Thyroid gland (tissue), 4 donors: ENCODE measurements at regions not wholly inside any gene's neighbourhood (a gene's known extent, or its start where the extent isn't known, plus 50 kb on each side); places are given as distances from the start of the nearest gene placed in this dataset.

Source experiments
- POLR2A ChIP-seq, 2 donors: fragments of 450-650 bp; IDR thresholded peaks; one replicate each; pipeline ENCODE4 v1.6.1; 2017; ENCODE audit warnings: antibody characterized with exemption in 2 of 2, mild to moderate bottlenecking in 2 of 2, moderate library complexity in 1 of 2
- TF ChIP-seq, protein P1 (sequence below), 6 experiments: fragments of 200-600 bp in 3 of 6; fragments of 450-650 bp in 3 of 6; sonication (generic) in 3 of 6; IDR thresholded peaks; one replicate each; pipeline ENCODE4 v1.5.1; 2016 to 2019; ENCODE audit warnings: antibody characterized with exemption in 6 of 6, mild to moderate bottlenecking in 2 of 6, inconsistent platforms in 1 of 6, moderate library complexity in 1 of 6

DNA sequence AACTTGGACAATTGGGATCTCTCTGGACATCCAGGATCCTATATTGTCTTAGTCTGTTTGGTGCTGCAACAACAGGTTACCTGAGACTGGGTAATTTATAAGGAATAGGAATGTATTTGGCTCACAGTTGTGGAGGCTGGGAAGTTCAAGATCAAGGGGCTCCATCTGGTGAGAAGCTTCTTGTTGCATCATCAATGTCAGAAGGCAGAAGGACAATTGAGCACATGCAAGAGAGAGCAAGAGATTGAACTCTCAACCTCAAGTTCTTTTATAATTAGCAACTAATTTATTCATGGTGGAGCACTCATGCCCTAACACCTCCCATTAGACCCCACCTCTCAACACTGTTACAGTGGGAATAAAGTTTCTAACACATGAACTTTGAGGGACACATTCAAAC lies 124.7 kb upstream of the ETV3 start:
- TF ChIP-seq POLR2A (IDR thresholded peaks at IDR 0.05): no peak
- TF ChIP-seq, protein P1, sequence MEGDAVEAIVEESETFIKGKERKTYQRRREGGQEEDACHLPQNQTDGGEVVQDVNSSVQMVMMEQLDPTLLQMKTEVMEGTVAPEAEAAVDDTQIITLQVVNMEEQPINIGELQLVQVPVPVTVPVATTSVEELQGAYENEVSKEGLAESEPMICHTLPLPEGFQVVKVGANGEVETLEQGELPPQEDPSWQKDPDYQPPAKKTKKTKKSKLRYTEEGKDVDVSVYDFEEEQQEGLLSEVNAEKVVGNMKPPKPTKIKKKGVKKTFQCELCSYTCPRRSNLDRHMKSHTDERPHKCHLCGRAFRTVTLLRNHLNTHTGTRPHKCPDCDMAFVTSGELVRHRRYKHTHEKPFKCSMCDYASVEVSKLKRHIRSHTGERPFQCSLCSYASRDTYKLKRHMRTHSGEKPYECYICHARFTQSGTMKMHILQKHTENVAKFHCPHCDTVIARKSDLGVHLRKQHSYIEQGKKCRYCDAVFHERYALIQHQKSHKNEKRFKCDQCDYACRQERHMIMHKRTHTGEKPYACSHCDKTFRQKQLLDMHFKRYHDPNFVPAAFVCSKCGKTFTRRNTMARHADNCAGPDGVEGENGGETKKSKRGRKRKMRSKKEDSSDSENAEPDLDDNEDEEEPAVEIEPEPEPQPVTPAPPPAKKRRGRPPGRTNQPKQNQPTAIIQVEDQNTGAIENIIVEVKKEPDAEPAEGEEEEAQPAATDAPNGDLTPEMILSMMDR (IDR thresholded peaks at IDR 0.05): no peak
